DOHH2 (cell line): ENCODE measurements at regions not wholly inside any gene's neighbourhood (a gene's known extent, or its start where the extent isn't known, plus 50 kb on each side); places are given as distances from the start of the nearest gene placed in this dataset.

Experiments used
- H3F3A ChIP-seq: fragments of 200-600 bp; sonication (generic), shearing (Covaris generic); 2 replicates; pipeline ENCODE4 v1.6.0; 2016; ENCODE audit warnings: antibody characterized with exemption, mild to moderate bottlenecking; ENCODE audit not compliant: control insufficient read depth, insufficient read depth
- H3K27ac ChIP-seq: fragments of 200-600 bp; sonication (generic); 2 replicates; pipeline ENCODE4 v1.5.1; 2014; ENCODE audit warnings: low read depth, mild to moderate bottlenecking, low read length, moderate library complexity
- H3K27me3 ChIP-seq: fragments of 200-600 bp; sonication (generic); 2 replicates; pipeline ENCODE4 v1.6.1; 2014; ENCODE audit warnings: mild to moderate bottlenecking, low read length, mixed read lengths; ENCODE audit not compliant: control insufficient read depth
- H3K36me3 ChIP-seq: fragments of 200-600 bp; sonication (generic); 2 replicates; pipeline ENCODE4 v1.6.1; 2014; ENCODE audit warnings: mild to moderate bottlenecking, low read length, moderate library complexity, mixed read lengths; ENCODE audit not compliant: control insufficient read depth
- H3K4me1 ChIP-seq: fragments of 200-600 bp; sonication (generic); 2 replicates; pipeline ENCODE4 v1.6.1; 2014; ENCODE audit warnings: mild to moderate bottlenecking, low read length, mixed read lengths; ENCODE audit not compliant: control insufficient read depth
- H3K4me2 ChIP-seq: fragments of 200-600 bp; sonication (generic); 2 replicates; pipeline ENCODE4 v1.6.0; 2014; ENCODE audit warnings: mild to moderate bottlenecking, low read length, moderate library complexity
- H3K4me3 ChIP-seq: fragments of 200-600 bp; sonication (generic); 2 replicates; pipeline ENCODE4 v1.5.1; 2014; ENCODE audit warnings: mild to moderate bottlenecking, low read length, mixed read lengths
- H3K79me2 ChIP-seq: fragments of 200-600 bp; sonication (generic); 2 replicates; pipeline ENCODE4 v1.6.1; 2014; ENCODE audit warnings: mild to moderate bottlenecking, low read length, mixed read lengths; ENCODE audit not compliant: control insufficient read depth
- H3K9me2 ChIP-seq: fragments of 200-600 bp; sonication (generic); replicated peaks from 2 replicates; pipeline ENCODE4 v1.6.1; 2014; ENCODE audit warnings: mild to moderate bottlenecking, low read length, mixed read lengths; ENCODE audit not compliant: control insufficient read depth
- H3K9me3 ChIP-seq: fragments of 200-600 bp; sonication (generic); 2 replicates; pipeline ENCODE4 v1.6.1; 2014; ENCODE audit warnings: antibody characterized with exemption, low read length, mixed read lengths; ENCODE audit not compliant: control insufficient read depth, insufficient read depth
- H4K20me1 ChIP-seq: fragments of 200-600 bp; sonication (generic); 2 replicates; pipeline ENCODE4 v1.6.0; 2014; ENCODE audit warnings: low read depth, mild to moderate bottlenecking, antibody characterized with exemption, low read length, moderate library complexity; ENCODE audit not compliant: control insufficient read depth, insufficient read depth
- EZH2phosphoT487 ChIP-seq: fragments of 200-600 bp; sonication (generic); IDR thresholded peaks from 2 replicates; pipeline ENCODE4 v1.6.1; 2017; ENCODE audit warnings: borderline replicate concordance, mild to moderate bottlenecking, antibody characterized with exemption, low read length, moderate library complexity, mixed read lengths
- TF ChIP-seq, protein P1 (sequence below): fragments of 200-600 bp; sonication (generic); IDR thresholded peaks from one replicate; pipeline ENCODE4 v1.5.1; 2014; ENCODE audit warnings: antibody characterized with exemption, mild to moderate bottlenecking, low read depth, low read length; ENCODE audit not compliant: poor library complexity, severe bottlenecking

DNA sequence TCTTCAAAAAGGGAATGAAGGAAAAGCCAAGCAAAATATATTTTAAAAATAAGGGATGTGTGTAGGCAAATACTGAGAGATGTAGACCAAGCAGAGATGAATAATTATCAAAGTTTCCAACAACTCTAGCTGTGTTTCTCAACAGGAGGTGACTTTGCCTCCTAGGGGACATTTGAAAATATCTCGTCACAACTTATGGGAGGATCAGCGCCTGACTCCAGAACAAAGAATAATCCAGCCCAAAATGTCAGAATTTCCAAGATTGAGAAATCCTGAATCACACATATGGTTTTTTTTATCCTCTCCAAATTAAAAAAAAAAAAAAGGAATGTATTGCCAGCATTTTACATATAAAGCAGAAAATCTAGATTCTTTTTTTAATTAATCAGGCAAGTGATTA lies 241.2 kb upstream of the ZFP64 start:
- Histone ChIP-seq H3F3A (no peaks in the 10 kb centered on the region), H3K9me2 (no peaks in the 10 kb centered on the region), H3K27me3 (no peaks in the 10 kb centered on the region), H3K27ac (no peak overlapping the region), H3K4me1 (no peaks in the 10 kb centered on the region), H3K36me3 (no peaks in the 10 kb centered on the region), H4K20me1 (no peaks in the 10 kb centered on the region), H3K79me2 (no peaks in the 10 kb centered on the region), H3K4me2 (no peak overlapping the region), H3K4me3 (no peak overlapping the region), H3K9me3 (no peaks in the 10 kb centered on the region; the same call in 1 of the 2 replicates)
- TF ChIP-seq, protein P1, sequence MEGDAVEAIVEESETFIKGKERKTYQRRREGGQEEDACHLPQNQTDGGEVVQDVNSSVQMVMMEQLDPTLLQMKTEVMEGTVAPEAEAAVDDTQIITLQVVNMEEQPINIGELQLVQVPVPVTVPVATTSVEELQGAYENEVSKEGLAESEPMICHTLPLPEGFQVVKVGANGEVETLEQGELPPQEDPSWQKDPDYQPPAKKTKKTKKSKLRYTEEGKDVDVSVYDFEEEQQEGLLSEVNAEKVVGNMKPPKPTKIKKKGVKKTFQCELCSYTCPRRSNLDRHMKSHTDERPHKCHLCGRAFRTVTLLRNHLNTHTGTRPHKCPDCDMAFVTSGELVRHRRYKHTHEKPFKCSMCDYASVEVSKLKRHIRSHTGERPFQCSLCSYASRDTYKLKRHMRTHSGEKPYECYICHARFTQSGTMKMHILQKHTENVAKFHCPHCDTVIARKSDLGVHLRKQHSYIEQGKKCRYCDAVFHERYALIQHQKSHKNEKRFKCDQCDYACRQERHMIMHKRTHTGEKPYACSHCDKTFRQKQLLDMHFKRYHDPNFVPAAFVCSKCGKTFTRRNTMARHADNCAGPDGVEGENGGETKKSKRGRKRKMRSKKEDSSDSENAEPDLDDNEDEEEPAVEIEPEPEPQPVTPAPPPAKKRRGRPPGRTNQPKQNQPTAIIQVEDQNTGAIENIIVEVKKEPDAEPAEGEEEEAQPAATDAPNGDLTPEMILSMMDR: no peak
- no peak for TF ChIP-seq EZH2phosphoT487

DNA sequence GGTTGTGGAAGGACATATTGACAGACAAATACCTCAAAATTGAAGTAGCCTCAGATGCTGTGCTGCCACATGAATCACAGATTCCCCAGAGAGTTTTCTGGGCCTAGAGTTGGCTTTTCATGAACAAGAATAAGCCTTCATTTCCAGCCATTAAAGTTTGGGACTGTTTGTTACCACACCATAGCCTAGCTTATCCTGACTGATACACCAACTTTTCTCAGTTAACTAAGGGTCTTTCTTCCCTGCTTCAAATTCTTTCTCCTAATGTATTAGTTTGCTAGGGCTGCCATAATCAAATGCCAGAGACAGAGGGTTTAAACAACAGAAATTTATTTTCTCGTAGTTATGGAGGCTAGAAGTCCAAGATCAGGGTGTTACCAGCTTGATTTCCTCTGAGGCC lies 237.4 kb upstream of the ZFP64 start:
- no peak for TF ChIP-seq EZH2phosphoT487
- TF ChIP-seq, protein P1: no peak
- Histone ChIP-seq H3K79me2 (no peaks in the 10 kb centered on the region), H4K20me1 (no peaks in the 10 kb centered on the region), H3K9me2 (no peaks in the 10 kb centered on the region), H3K36me3 (no peaks in the 10 kb centered on the region), H3K4me2 (no peak overlapping the region), H3K27me3 (no peaks in the 10 kb centered on the region), H3K27ac (no peak overlapping the region), H3K4me1 (no peaks in the 10 kb centered on the region), H3K4me3 (no peak overlapping the region), H3K9me3 (peaks cover 3% of the 10 kb centered on the region), H3F3A (no peaks in the 10 kb centered on the region)

DNA sequence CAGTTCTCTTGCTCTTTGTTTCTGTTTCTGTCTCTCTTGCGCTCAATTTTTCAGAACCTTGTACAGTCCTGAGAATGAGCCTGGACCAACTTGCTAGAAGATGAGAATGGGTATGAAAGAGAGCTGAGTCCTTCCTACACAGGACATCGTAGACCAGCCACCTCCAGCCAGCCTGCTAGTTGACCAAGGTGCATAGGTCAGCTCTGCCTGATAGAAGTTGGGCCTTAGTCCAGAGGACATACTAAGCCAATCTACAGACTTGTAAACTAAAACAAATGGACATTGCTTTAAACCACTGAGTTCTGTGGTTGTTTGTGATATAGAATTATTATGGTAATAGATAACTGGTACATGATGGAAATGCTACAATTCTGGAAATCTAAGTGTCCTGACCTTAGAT lies 236.4 kb upstream of the ZFP64 start:
- no peaks in the 10 kb centered on the region for H3K79me2 ChIP-seq
- peaks cover 8% of the 10 kb centered on the region for H3K9me3 ChIP-seq
- H3K9me2 ChIP-seq: no peaks in the 10 kb centered on the region
- no peaks in the 10 kb centered on the region for H3K27me3 ChIP-seq
- no peak overlapping the region for H3K4me2 ChIP-seq
- TF ChIP-seq, protein P1: no peak
- TF ChIP-seq EZH2phosphoT487: no peak
- H3K4me1 ChIP-seq: no peaks in the 10 kb centered on the region
- no peak overlapping the region for H3K4me3 ChIP-seq
- H4K20me1 ChIP-seq: no peaks in the 10 kb centered on the region
- H3K36me3 ChIP-seq: no peaks in the 10 kb centered on the region
- H3K27ac ChIP-seq: no peak overlapping the region
- H3F3A ChIP-seq: no peaks in the 10 kb centered on the region

DNA sequence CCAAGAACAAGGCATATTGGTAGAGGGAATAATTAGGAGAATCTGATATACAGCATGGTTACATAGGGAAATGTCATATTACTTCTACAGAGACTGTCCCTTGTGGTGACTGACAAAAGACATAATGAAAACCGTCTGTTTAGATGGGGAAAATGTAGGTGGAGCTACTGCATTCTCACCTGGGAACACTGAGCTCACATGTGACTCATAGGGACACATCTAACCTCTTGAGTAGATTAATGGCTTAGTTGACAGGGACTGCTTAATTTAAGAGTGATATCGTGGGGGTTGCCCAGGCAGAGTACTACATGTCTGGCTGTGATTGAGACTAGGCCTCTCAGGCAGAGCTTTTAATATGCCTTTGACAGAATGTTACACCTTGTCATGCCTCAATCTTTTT lies 235.3 kb upstream of the ZFP64 start:
- Histone ChIP-seq H3K4me3 (no peak overlapping the region), H3K9me3 (peaks cover 8% of the 10 kb centered on the region), H4K20me1 (no peaks in the 10 kb centered on the region), H3F3A (no peaks in the 10 kb centered on the region), H3K4me1 (no peaks in the 10 kb centered on the region), H3K27me3 (no peaks in the 10 kb centered on the region), H3K36me3 (no peaks in the 10 kb centered on the region), H3K79me2 (no peaks in the 10 kb centered on the region), H3K27ac (no peak overlapping the region), H3K9me2 (no peaks in the 10 kb centered on the region), H3K4me2 (no peak overlapping the region)
- TF ChIP-seq, protein P1: no peak
- TF ChIP-seq EZH2phosphoT487: no peak
